ENCODE measurements at regions not wholly inside any gene's neighbourhood (a gene's known extent, or its start where the extent isn't known, plus 50 kb on each side); places are given as distances from the start of the nearest gene placed in this dataset.
A peak's percentile ranks its signal among the peaks of the same experiment; 100 is the strongest.
"Not testable (repeated sequence)": the region's sequence is repeated elsewhere in the genome, so short reads cannot be mapped to it uniquely, and the experiment has no call there.

DNA sequence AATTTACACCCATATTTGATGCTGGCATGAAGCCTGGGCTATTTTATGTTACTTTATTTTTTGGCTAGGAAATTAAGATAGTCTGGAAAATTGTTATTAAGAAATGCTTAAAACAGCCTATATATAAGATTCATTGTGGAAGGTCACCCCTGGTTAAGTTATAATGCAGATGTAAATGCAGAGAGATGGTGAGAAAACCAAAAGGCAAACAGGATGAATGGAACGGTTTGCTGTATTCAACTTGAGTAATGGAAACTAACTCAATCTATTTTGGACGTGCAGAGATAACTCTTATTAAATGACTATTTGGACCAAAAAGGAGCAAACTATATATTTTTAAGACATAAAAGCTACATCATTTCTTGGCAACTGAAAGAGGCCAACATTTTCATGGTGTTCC is 446.3 kb upstream of the FRG1 start:
- FAIRE-seq, result no peak

DNA sequence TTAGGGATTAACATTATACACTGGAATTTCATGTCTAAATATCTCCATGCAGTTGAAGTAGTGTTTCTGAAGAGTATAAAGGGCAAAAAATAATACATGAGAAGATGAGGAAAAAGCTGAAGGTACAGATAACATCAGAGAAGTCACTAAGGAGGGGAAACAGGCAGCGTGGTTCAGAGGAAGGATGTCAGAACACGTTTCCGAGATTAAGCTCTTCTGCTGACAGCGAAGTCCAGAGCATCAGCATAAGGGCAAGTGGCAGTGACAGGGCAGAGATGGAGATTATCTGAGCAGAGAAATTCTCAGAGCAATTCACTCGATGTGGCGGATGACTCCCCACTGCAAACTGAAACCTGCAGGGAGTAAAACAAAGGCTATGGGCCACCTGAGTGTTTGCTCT is 443.2 kb upstream of the FRG1 start:
- FAIRE-seq, result no peak
- DNase-seq (ENCODE audit: low spot score), result no peak

More for the DNA sequence above, 446.3 kb upstream of the FRG1 start:
- DNase-seq (ENCODE audit: low spot score), result no peak

DNA sequence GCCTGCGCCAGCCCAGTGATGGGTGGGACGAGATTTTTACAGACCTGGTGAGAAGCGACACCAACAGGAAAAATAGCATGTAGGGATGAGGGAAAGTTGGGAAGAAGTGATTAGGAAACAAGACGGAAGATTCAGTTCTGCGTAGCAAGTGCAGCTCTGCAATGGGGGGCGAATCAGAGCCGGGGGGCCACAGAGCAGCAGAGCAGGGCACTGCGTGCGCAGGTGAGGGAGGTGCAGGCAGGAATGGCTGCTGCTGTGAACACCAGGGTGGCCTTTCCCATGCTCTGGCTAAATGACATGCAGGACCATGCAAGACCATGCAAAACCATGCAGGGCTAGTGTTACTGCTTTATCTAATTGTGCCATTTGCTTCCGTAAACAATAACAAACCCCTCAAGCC is 442.7 kb upstream of the FRG1 start:
- no peak for DNase-seq (ENCODE audit: low spot score)
- FAIRE-seq, result no peak

DNA sequence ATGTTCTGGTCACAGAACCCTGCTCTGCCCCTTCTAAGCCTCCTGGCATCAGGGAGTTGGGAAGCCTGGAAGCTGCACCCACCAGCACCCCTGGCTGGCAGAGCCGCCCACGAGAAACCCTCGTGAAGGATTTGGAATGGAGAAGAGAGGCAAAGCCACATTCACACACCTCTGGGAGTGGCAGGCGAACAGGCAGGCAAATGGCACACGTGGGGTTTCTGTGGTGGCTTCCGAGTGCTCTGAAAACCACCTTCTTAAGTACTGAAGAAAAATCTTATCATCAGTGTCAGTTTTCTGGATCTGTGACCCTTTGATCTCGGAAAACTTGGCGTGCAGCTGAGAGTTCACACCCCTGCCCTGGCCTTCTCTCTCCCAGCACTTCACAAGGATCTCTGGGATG is 442.2 kb upstream of the FRG1 start:
- DNase-seq (ENCODE audit: low spot score) (no peak), FAIRE-seq (no peak)

DNA sequence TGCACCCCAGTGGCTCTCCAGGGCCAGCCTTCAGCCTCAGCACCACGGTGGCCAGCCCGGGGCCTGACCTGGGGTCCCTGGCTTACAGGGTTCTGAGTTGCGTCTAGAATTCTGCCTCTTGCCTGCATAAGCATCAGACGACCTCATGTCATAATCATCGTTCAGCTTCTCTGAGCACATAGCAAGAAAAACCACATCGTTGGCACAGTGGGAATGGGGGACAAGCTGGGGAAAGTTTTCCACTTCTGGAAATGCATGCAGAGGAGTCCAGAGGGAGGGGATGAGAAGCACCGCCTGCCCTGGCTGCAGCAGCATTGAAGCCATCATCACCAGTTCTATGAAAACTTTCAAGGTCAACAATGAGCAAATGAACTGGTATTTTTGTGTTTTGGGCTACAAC is 441.0 kb upstream of the FRG1 start:
- DNase-seq (ENCODE audit: low spot score), result no peak
- FAIRE-seq, result no peak

DNA sequence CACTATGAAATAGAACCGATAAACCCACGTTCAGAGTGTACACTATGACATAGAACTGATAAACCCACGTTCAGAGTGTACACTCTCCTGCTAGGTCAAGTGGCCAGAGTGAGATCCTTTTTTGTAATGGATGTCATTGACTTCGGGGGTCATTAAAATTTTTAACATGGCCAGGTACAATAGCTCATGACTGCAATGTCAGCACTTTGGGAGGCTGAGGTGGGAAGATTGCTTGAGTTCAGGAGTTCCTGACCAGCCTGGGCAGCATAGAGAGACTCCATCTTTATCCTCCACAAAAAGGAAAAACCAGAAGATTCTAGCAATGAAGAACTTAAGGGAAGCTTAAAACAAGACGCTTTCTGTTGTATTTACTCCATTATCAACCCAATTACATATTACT is 439.7 kb upstream of the FRG1 start:
- FAIRE-seq, result no peak
- no peak for DNase-seq (ENCODE audit: low spot score)

DNA sequence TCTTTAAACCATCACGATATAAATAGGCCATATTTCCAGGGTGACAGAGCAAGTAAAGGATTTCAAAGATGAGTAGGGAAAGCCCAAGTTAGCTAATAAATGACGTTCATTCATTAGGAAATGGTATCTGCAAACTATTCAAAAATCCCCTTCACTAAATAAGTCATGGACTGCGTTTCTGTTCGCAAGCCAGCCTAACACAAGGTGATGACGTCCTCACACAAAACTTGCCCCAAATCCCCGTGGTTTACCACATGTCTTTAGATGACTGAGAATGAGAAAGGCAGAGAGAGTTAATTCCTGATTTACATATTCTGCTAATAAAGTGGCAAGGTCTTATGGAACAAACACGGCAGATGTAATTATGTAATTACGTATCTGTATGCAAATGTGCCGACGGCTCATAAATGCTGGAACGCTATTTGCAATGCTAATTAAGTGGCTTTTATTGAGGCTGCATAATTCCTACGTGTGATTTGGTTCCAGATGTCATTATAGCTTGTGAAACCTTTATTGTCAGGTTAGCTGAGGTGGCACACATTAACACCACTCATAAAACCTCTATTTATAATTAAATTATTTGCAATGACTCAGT is 437.7 kb upstream of the FRG1 start:
- DNase-seq (ENCODE audit: low spot score) (no peak), FAIRE-seq (no peak)

DNA sequence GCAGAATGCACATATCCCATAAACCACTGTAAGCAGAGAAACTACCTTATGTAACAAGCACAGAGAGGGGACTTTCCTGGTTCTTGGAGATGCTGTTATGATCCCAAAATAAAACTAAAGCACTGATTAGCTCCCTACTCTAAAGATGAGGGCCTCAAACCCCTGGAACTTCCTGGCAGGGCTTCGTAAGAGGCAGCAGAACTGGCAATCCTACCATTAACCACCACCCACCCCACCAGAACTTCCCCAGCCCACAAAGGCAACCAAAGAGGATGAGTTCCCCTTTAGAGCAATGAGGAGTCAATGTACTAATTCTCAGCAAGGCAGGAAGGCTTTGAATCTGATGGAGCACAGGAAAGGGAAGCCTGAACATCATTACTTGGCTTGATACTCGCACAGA is 436.5 kb upstream of the FRG1 start:
- FAIRE-seq (no peak), DNase-seq (ENCODE audit: low spot score) (no peak)

DNA sequence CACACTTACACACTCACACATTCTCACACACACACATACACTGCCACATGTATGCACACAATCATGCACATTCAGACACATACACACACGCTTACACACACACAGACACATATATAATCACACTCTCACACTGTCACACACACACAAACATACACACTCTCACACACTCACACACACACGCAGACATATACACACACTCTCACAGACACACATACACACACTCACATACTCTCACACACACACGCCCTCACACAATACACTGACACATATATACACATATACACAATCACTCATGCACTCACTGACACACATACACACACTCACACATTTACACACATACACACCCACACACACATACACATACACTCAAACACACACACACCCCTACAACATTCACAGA is 435.3 kb upstream of the FRG1 start:
- peak; percentile 63 for FAIRE-seq
- DNase-seq (ENCODE audit: low spot score), result no peak

DNA sequence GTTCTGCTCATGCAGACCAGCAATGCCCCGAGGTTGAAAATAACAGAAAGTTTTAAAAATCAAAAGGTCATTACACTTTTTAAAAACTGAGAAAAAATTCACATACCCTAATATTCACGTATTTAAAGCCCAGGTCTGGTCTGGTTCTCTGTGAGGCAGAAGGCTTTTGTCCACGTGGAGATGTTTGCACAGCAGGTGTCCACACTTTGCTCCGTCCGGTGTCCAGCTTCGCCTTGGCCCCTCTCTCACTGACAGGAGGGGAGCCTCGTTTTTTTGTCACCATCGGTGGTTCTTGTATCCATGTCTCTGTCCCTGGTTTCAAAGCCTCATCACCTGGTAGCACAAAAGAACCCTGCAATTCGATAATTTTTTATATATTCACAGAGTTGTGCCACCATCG is 434.6 kb upstream of the FRG1 start:
- DNase-seq (ENCODE audit: low spot score), result no peak
- no peak for FAIRE-seq

DNA sequence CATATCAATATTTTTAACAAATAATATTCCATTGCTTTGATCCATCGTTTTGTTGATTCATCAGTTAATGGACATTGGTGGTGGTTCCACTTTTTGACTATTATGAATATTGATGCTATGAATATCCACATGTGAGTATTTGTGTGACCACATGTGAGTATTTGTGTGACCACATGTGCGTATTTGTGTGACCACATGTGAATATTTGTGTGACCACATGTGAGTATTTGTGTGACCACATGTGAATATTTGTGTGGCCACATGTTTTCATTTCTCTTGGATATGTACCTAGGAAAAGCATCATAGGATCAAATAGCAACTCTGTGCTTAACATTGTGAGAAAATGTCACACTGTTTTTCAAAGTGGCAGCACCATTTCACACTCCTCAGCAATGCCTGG is 433.6 kb upstream of the FRG1 start:
- FAIRE-seq, result no peak

DNA sequence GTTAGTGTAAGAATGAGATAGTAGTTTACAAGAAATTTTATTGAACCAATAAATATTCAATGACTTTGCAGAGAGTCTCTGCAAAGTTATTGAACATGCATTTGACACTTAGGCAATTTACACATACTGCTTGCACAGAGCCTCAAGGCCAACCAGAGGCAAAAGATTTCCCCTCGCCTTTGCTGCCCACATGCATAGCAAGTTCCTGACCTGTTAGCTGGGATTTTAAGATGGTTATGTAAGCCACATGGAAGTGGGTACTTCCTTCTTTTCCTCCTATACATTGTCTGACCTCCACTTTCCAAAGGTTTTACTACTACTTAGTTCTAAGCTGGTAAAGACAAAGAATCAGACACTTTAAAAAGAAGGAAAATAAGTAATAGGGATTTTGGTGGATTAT is 430.1 kb upstream of the FRG1 start:
- FAIRE-seq, result no peak
- DNase-seq (ENCODE audit: low spot score), result no peak

More for the DNA sequence above, 433.6 kb upstream of the FRG1 start:
- no peak for DNase-seq (ENCODE audit: low spot score)

DNA sequence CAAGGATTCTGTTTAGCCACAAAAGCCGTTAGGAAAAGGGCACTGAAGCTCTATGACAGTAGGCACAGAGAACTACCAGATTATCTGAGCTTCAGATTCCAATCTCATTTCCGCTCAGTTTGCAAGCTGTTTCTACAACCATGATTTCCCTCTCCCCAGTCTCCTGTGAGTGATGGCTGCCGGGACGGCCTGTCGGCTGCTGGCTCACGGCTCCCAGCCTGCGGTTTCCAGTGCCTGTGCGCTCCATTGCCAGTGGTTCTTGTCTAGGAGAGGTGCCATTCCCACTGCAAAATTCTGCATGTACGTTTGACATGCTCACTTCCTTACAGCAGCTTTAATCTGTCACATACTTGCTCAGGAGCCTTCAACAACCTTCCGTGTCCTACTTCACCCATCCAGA is 429.1 kb upstream of the FRG1 start:
- FAIRE-seq, result no peak

DNA sequence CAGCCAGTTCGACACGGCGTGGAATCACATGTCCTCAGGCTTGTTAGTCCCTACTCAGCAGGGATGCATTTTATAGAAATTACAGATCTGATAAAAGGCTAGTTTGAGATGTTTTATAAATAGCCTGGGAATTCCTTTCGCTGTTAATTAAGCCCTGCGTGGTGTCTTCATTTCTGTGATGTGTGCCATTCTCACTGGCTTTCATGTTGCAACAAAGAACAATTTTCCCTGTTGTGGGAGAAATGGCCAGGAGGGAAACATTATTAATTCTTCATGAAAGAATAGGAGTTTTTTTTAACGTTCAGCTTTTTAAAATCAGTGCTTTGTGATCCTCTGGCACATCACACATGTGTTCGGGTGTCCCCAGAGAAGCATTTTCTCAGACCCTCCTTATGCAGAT is 427.3 kb upstream of the FRG1 start:
- no peak for FAIRE-seq
- no peak for DNase-seq (ENCODE audit: low spot score)

More for the DNA sequence above, 429.1 kb upstream of the FRG1 start:
- no peak for DNase-seq (ENCODE audit: low spot score)

DNA sequence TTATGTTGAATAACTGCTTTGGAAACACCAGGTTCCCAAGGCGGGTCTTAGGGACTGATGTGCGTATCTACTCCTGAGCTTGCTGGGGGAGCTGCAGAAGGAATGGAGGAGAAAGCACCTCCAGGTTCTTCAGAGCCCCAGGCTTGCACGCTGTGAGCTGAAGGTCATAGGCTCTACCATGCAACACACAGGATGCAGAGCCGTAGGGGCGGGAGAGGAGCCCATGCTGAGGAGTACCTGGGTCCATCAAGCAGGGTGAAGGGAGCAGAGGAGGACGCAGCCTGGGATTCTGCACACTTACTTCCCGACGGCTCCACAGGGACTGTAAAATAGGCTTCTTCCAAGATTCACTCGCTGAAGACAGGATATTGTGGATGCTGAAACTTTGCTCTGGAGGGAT is 426.5 kb upstream of the FRG1 start:
- FAIRE-seq (no peak), DNase-seq (ENCODE audit: low spot score) (no peak)

DNA sequence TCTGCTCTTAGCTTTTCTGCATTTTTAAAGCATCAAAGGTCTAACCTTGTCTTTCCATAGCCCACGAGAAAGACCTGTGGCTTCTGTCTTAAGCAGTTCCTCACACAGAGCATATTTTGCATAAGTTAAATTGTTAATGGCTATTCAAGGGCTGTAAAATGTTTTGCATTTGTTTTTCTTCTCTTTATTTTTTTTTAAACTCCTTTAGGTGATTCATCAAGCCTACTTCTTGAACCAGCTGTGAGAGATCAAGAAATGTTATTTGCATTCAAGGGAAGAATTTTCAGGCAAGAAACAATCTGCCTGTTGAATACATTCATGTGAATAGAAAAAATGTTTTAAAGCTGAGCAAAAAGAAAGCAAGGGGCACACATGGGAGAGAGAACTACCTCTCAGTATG is 423.8 kb upstream of the FRG1 start:
- DNase-seq (ENCODE audit: low spot score), result no peak
- FAIRE-seq, result no peak

DNA sequence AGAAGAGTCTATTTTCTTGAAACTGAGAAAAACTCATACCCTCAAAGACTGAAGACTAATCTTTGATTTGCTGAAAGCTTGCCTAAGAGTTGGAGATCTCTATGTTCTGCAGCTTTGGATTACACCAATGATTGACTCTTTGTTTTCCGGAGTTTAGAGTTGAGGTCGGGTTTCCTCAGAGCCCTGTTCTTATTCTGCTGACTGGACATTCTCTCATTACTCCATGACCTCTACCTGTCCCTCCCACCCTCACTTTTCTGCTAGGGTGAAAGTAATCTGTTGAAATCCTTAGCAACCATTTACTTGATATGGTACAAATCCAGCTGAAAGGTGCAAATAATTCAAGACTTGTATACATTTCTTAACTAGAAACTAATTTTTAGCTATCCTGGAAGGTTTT is 421.5 kb upstream of the FRG1 start:
- DNase-seq (ENCODE audit: low spot score), result no peak
- no peak for FAIRE-seq

DNA sequence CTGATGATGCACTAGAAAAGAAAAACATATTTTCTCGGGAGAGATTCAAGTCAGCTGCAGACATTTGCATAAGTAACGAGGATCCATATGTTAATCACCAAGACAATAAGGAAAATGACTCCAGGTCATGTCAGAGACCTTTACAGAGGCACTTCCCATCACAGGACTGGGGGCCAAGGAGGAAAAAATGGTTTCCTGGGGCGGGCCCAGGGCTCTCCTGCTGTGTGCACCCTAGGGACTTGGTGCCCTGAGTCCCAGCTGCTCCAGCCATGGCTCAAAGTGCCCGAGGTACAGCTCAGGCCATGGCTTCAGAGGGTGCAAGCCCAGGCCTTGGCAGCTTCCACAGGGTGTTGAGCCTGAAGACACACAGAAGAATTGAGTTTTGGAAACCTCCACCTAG is 415.4 kb upstream of the FRG1 start:
- FAIRE-seq (no peak), DNase-seq (ENCODE audit: low spot score) (no peak)

DNA sequence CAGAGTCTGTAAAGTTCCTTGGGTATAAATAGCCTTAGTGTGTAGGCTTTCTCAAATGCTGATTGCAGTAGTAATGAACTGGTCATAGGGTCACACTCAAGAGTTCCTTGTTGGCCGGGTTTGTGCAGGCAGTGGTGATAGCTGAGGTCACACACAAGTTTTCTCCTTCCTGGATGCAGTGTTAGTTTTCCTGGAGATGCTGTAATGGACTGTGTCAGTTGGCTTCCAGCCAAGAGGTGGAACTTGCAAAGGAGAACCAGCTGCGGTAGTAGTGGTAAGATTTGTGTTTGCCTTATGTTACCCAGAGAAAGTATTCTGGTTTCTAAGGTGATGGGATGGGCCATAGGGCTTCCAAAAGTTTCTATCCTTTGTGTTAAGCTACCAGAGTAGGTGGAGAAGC is 409.8 kb upstream of the FRG1 start:
- FAIRE-seq (no peak), DNase-seq (ENCODE audit: low spot score) (no peak)

DNA sequence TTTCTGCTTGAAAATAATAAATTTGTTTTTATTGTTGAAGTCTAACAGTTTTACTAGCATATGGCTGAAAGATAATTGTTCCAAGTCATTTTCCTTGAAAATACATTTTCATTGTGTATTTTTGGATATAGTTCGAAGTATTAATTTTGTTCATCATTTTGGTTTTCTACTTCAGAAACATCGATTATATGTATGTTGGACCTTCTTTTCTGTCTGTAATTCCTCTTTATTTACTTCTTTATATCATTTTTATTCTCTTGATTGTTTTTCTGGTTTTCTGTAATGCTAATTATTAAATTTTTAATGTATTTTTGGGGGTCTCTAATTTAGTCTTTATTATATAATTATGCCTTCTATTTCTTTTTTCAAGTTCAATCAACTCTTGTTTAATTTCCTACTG is 407.1 kb upstream of the FRG1 start:
- no peak for DNase-seq (ENCODE audit: low spot score)
- no peak for FAIRE-seq

DNA sequence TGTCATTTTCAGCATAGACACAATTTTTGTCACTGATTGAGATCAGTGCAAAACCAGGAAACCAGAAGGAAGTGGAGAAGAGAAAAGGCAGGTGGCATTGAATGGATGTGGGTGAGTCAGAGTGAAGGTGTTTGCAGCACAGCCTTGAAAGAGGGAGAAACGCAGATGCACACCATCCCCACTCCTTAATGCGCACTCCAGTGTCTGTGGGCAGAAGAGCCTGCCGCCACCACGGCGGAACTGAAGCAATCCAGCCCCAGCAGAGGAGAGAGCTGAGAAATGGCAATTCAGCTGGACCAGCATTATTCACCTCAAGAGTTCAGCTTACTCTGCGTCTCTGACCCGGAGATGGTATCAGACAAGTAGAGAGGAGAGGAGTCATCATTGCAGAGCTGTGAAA is 393.1 kb upstream of the FRG1 start:
- no peak for FAIRE-seq
- peak; percentile 17 for DNase-seq (ENCODE audit: low spot score)

DNA sequence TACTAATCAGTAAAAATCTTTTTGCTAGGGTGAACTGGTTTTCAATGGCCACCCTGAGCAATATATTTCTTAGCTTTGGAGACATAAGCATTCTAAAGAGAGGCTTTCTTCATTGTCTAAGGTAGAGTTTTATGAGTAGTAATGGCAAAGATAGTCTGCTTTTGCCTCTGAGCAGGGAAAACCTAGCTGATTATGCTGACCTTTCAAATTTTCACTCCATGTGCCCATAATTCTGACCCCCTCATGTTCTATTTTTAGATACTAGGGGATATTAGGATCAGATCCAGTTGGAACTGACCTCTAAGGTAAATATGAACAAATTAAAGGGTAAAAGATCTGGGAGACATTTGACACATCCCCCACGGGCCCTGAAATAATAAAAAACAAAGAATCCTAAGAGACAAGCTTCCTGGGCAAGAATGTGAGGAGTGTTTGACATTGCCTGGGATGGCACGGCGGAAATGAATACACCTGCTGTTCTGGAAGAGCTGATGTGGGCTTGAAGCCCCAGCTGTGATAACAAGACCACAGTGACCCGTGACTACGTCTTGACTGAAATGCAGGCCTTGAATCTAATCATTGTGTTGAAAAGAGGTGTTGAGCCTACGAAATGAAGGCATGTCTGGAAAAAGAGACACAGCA is 392.1 kb upstream of the FRG1 start:
- FAIRE-seq, result no peak
- no peak for DNase-seq (ENCODE audit: low spot score)

DNA sequence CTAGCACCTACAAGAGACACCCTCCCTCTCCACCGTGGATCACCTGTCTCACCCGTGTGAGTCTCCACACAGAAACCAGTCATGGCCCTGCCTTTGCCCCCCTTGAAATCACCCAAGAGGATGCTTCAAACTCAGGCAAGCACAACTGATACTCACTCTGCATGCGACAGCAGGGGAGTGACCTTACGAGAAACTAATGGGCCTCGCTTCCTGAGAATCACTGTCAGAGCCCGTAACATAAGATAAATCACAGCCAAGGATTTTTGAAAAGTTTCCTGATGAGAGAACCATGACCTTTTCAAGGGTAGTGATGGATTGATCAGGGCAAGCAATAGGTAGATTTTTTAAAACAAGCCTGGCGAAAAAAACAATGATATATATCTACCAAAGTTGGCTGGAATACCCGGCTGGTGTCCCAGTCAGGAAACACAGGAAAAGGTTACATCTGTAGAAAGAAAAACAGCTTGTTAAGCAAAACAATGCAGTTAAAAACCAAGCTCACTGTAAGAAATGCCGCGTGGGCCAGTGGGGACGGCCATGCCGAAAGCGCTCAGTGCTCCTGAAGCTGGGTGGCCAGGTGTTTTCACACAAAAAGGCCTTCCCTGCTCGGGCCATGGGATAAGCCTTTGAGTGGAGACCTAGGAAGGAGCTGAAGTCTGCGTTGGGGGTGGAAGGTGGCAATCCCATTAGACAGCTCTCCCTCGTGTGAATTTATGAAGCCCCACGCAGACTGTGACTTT is 388.6 kb upstream of the FRG1 start:
- not testable (repeated sequence) for DNase-seq (ENCODE audit: low spot score); FAIRE-seq
